H7 (cell line): ENCODE measurements at regions not wholly inside any gene's neighbourhood (a gene's known extent, or its start where the extent isn't known, plus 50 kb on each side); places are given as distances from the start of the nearest gene placed in this dataset.
"Not testable (repeated sequence)": the region's sequence is repeated elsewhere in the genome, so short reads cannot be mapped to it uniquely, and the experiment has no call there.

Experiments used
- DNase-seq: peaks from one replicate; pipeline ENCODE4 v3.0.0; 2012
- H3K27me3 ChIP-seq: 2 replicates; pipeline ENCODE4 v1.6.0; 2011; ENCODE audit warnings: mild to moderate bottlenecking, low read length; ENCODE audit not compliant: control insufficient read depth, insufficient read depth
- H3K36me3 ChIP-seq: replicated peaks from 2 replicates; pipeline ENCODE4 v1.5.1; 2011; ENCODE audit warnings: low read length; ENCODE audit not compliant: control insufficient read depth, insufficient read depth
- H3K4me3 ChIP-seq: 2 replicates; pipeline ENCODE4 v1.5.1; 2011; ENCODE audit warnings: low read depth, mild to moderate bottlenecking, control low read depth, low read length, moderate library complexity; ENCODE audit not compliant: insufficient read depth

GRCh38 chr4:63218856-63219255 is 1190.4 kb downstream of the TECRL start:
- no peak overlapping the region for H3K4me3 ChIP-seq
- DNase-seq = no peak
- H3K36me3 ChIP-seq = no peaks in the 10 kb centered on the region
- H3K27me3 ChIP-seq = no peaks in the 10 kb centered on the region

DNA sequence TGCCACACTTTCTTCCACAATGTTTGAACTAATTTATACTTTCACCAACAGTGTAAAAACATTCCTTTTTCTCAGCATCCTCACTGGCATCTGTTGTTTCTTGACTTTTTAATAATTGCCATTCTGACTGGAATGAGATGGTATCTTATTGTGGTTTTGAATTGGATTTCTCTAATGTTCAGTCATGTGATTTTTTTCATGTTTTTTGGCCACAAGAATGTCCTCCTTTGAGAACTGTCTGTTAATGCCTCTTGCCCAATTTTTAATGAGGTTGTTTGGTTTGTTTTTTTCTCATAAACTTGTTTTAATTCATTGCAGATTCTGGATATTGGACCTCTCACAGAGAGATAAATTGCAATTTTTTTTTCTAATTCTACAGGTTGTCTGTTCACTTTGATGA is 1195.2 kb downstream of the TECRL start:
- Histone ChIP-seq H3K27me3 (no peaks in the 10 kb centered on the region), H3K4me3 (no peak overlapping the region), H3K36me3 (no peaks in the 10 kb centered on the region)
- no peak for DNase-seq

- H3K36me3 ChIP-seq = no peaks in the 10 kb centered on the region
- H3K27me3 ChIP-seq = no peaks in the 10 kb centered on the region
- DNase-seq = no peak
- no peak overlapping the region for H3K4me3 ChIP-seq
These were observed 1197.3 kb downstream of the TECRL start for GRCh38 chr4:63211776-63212479.

DNA sequence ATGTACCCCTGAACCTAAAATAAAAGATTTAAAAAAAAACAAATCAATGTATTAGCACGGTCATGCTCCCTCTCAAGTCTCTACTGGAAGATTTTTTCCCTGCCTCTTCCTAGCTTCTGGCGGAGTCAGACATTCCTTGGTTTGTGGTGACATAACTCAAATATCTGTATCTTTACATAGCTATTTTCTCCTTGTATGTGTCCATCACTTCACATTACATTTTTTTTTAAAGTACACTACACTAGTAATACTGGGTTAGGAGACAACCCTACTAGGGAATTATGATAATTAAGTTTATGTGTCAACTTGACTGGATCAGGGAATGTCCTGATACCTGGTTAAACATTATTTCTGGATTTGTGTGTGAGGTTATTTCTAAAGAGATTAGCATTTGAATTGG is 1197.9 kb downstream of the TECRL start:
- no peaks in the 10 kb centered on the region for H3K36me3 ChIP-seq
- H3K4me3 ChIP-seq = no peak overlapping the region
- DNase-seq = no peak
- H3K27me3 ChIP-seq = no peaks in the 10 kb centered on the region

DNA sequence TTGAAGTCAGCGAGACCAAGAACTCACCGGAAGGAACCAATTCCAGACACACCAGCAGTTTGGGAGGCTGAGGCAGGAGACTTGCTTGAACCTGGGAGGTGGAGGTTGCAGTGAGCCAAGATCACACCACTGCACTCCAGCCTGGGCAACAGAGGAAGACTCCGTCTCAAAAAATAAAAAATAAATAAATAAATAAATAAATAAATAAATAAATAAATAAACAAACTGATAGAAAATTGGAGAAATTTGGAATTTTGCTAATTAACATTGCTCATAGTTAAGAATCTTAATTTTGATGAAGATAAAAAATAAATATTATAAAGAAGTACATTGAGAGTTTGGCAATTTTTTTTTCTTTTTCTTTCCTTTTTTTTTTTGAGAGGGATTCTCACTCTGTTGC is 1216.2 kb downstream of the TECRL start:
- DNase-seq, H3K4me3 ChIP-seq, H3K36me3 ChIP-seq, H3K27me3 ChIP-seq: not testable (repeated sequence)

GRCh38 chr4:63171341-63171740 is 1237.9 kb downstream of the TECRL start:
- no peaks in the 10 kb centered on the region for H3K27me3 ChIP-seq
- no peaks in the 10 kb centered on the region for H3K36me3 ChIP-seq
- no peak for DNase-seq
- H3K4me3 ChIP-seq = no peak overlapping the region

GRCh38 chr4:63170923-63171322 is 1238.3 kb downstream of the TECRL start:
- Histone ChIP-seq H3K27me3 (no peaks in the 10 kb centered on the region), H3K4me3 (no peak overlapping the region), H3K36me3 (no peaks in the 10 kb centered on the region)
- DNase-seq = no peak

DNA sequence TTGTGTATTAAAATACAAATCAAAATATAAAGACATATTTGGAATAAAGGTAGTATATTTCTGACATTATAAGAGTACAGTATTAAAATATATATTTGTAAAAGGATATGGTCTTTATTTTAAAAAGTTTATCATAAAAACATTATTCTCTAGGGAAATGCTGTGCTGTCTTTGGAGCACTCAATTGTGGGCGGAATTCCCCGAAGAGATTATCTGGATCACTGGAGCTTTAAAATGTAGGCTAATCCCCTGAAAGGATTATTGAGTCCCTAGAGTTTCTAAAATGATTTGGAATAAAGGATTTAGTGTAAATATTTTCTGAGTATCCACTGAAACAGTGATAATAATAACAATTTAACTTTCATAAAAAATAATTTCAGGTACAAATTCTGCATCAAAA is 1239.4 kb downstream of the TECRL start:
- Histone ChIP-seq H3K4me3 (no peak overlapping the region), H3K36me3 (no peaks in the 10 kb centered on the region), H3K27me3 (no peaks in the 10 kb centered on the region)
- no peak for DNase-seq

DNA sequence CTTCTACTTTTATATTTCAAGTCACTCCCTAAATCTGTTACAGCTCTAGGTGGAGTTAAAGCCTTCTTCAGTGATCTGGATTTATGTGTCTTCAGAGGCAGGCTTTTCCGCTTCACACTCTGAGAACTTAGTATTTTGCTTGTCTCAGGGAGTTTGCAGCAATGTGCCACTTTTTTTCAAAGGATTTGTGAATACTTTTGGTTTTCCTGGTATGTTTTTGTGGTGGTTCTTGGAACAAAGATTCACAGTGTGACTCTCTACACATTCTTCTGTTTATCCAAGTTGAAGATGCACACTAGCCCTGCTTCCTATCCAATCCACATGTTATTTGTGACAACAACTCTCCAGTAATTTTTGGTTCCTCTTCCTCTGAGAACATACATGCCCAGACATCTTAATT is 1253.7 kb downstream of the TECRL start:
- no peak for DNase-seq

GRCh38 chr4:63123441-63123840 is 1285.8 kb downstream of the TECRL start:
- no peaks in the 10 kb centered on the region for H3K36me3 ChIP-seq
- no peaks in the 10 kb centered on the region for H3K27me3 ChIP-seq
- no peak for DNase-seq
- no peak overlapping the region for H3K4me3 ChIP-seq

More for the DNA sequence above, 1253.7 kb downstream of the TECRL start:
- Histone ChIP-seq H3K36me3 (no peaks in the 10 kb centered on the region), H3K27me3 (no peaks in the 10 kb centered on the region), H3K4me3 (no peak overlapping the region)

GRCh38 chr4:63122955-63123354 is 1286.3 kb downstream of the TECRL start:
- no peak overlapping the region for H3K4me3 ChIP-seq
- no peak for DNase-seq
- no peaks in the 10 kb centered on the region for H3K27me3 ChIP-seq
- H3K36me3 ChIP-seq = no peaks in the 10 kb centered on the region

- no peak overlapping the region for H3K4me3 ChIP-seq
- no peak for DNase-seq
- H3K36me3 ChIP-seq = no peaks in the 10 kb centered on the region
- H3K27me3 ChIP-seq = no peaks in the 10 kb centered on the region
These were observed 1302.7 kb downstream of the TECRL start for GRCh38 chr4:63106600-63106999.

DNA sequence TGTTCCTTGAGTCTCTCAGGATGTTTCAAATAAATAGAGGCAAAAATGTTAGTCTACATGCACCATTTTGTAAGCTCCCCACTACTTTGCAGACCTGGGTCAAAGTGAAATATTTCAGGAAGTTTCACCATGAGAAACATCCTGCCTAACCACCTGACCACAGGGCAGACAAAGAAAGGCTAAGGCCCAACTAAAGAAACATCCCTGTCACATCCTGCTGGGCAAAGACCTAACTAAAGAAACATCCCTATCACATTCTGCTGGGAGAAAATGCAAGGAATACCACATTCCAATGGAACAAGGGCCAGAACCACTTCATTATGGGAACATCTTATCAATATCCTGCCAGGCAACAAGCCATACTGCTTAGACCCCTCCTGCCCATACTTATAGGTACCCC is 1303.4 kb downstream of the TECRL start:
- no peak overlapping the region for H3K4me3 ChIP-seq
- no peaks in the 10 kb centered on the region for H3K36me3 ChIP-seq
- DNase-seq = no peak
- H3K27me3 ChIP-seq = no peaks in the 10 kb centered on the region

- H3K36me3 ChIP-seq = no peaks in the 10 kb centered on the region
- H3K4me3 ChIP-seq = no peak overlapping the region
- no peaks in the 10 kb centered on the region for H3K27me3 ChIP-seq
- DNase-seq = no peak
These were observed 1318.6 kb downstream of the TECRL start for GRCh38 chr4:63090641-63091040.

GRCh38 chr4:63085091-63085490 is 1324.2 kb downstream of the TECRL start:
- Histone ChIP-seq H3K27me3 (no peaks in the 10 kb centered on the region), H3K4me3 (no peak overlapping the region), H3K36me3 (no peaks in the 10 kb centered on the region)
- no peak for DNase-seq

- H3K27me3 ChIP-seq = no peaks in the 10 kb centered on the region
- DNase-seq = no peak
These were observed 1328.3 kb downstream of the TECRL start for GRCh38 chr4:63080934-63081333.

More at GRCh38 chr4:63080934-63081333, 1328.3 kb downstream of the TECRL start:
- Histone ChIP-seq H3K36me3 (no peaks in the 10 kb centered on the region), H3K4me3 (no peak overlapping the region)
